SK-N-SH (cell line): ENCODE measurements at regions not wholly inside any gene's neighbourhood (a gene's known extent, or its start where the extent isn't known, plus 50 kb on each side); places are given as distances from the start of the nearest gene placed in this dataset.

Source experiments
- CTCF ChIA-PET: fragments of 300-600, 350-600 bp; formaldehyde crosslinking; extraction: SDS; loops from one replicate; lab custom pipeline; 2021; lab: Yijun Ruan, JAX
- POLR2A ChIA-PET: fragments of 350-600 bp; sonication (Branson Sonifier 250); formaldehyde crosslinking; extraction: SDS; loops from one replicate; lab custom pipeline; 2020; ENCODE audit warnings: antibody characterized with exemption, inconsistent platforms; lab: Yijun Ruan, JAX
- DNase-seq: peaks from one replicate; pipeline ENCODE4 v3.0.0; 2012
- H2AFZ ChIP-seq: fragments of 200-600 bp; sonication (generic); 2 replicates; pipeline ENCODE4 v1.8.1; 2016; ENCODE audit warnings: antibody characterized with exemption, mild to moderate bottlenecking, low read depth
- H3F3A ChIP-seq: fragments of 200-600 bp; sonication (generic); replicated peaks from 2 replicates; pipeline ENCODE3; 2016; ENCODE audit warnings: antibody characterized with exemption, mild to moderate bottlenecking; ENCODE audit not compliant: insufficient read depth
- H3K27ac ChIP-seq, 2 experiments: fragments of 200-500 bp in 1 of 2; fragments of 200-600 bp in 1 of 2; sonication (Bioruptor generic) in 1 of 2; sonication (generic), shearing (Covaris generic) in 1 of 2; 2 replicates each; pipeline versions ENCODE4 v1.5.1 to v1.6.1; 2014 to 2016; ENCODE audit warnings: low read depth in 2 of 2, inconsistent platforms in 1 of 2, low read length in 1 of 2, mild to moderate bottlenecking in 1 of 2, mixed read lengths in 1 of 2
- H3K27me3 ChIP-seq: fragments of 200-600 bp; sonication (generic), shearing (Covaris generic); 2 replicates; pipeline ENCODE4 v1.6.1; 2016; ENCODE audit warnings: mixed run types; ENCODE audit not compliant: insufficient read depth
- H3K36me3 ChIP-seq, 2 experiments: fragments of 200-500 bp in 1 of 2; fragments of 200-600 bp in 1 of 2; sonication (Bioruptor generic) in 1 of 2; sonication (generic) in 1 of 2; replicated peaks in 1 of 2; 2 replicates each; pipeline versions ENCODE3 to v1.5.1; 2014 to 2016; ENCODE audit warnings: low read length in 1 of 2, mild to moderate bottlenecking in 1 of 2; ENCODE audit not compliant: insufficient read depth in 2 of 2, control insufficient read depth in 1 of 2
- H3K4me1 ChIP-seq, 2 experiments: fragments of 200-500 bp in 1 of 2; fragments of 200-600 bp in 1 of 2; sonication (Bioruptor generic) in 1 of 2; sonication (generic), shearing (Covaris generic) in 1 of 2; 2 replicates each; pipeline versions ENCODE4 v1.5.1 to v1.6.1; 2014 to 2016; ENCODE audit warnings: low read depth in 1 of 2, low read length in 1 of 2, mixed run types in 1 of 2; ENCODE audit not compliant: insufficient read depth in 2 of 2, control insufficient read depth in 1 of 2
- H3K4me2 ChIP-seq: fragments of 200-600 bp; sonication (generic), shearing (Covaris generic); 2 replicates; pipeline ENCODE4 v1.6.1; 2017; ENCODE audit warnings: mixed run types
- H3K4me3 ChIP-seq, 2 experiments: fragments of 200-500 bp in 1 of 2; fragments of 200-600 bp in 1 of 2; sonication (Bioruptor generic) in 1 of 2; sonication (generic), shearing (Covaris generic) in 1 of 2; 2 replicates each; pipeline versions ENCODE4 v1.5.1 to v1.8.1; 2014 to 2016; ENCODE audit warnings: low read depth in 2 of 2, inconsistent platforms in 1 of 2, low read length in 1 of 2, mild to moderate bottlenecking in 1 of 2, mixed read lengths in 1 of 2, moderate library complexity in 1 of 2
- H3K79me2 ChIP-seq: fragments of 200-600 bp; sonication (generic); 2 replicates; pipeline ENCODE4 v1.8.1; 2017; ENCODE audit warnings: mild to moderate bottlenecking; ENCODE audit not compliant: insufficient read depth
- H3K9ac ChIP-seq: fragments of 200-600 bp; sonication (generic); 2 replicates; pipeline ENCODE4 v1.6.1; 2017; ENCODE audit warnings: mixed run types
- H3K9me2 ChIP-seq: fragments of 200-600 bp; sonication (generic); 2 replicates; pipeline ENCODE4 v1.6.1; 2017; ENCODE audit warnings: mixed run types
- H3K9me3 ChIP-seq: fragments of 200-600 bp; sonication (generic); 2 replicates; pipeline ENCODE4 v1.6.1; 2017; ENCODE audit warnings: mixed run types, mild to moderate bottlenecking, moderate library complexity
- H4K20me1 ChIP-seq: fragments of 200-600 bp; sonication (generic); 2 replicates; pipeline ENCODE4 v1.6.1; 2017; ENCODE audit warnings: mild to moderate bottlenecking, mixed run types; ENCODE audit not compliant: insufficient read depth
- ELF1 ChIP-seq: IDR thresholded peaks from 2 replicates; pipeline ENCODE4 v1.4.0; 2012
- EP300 ChIP-seq, 2 experiments: IDR thresholded peaks; 2 replicates each; pipeline versions ENCODE4 v1.4.0 to v1.6.1; 2012; ENCODE audit warnings: borderline replicate concordance in 1 of 2, low read depth in 1 of 2, low read length in 1 of 2
- EZH2phosphoT487 ChIP-seq: fragments of 200-600 bp; sonication (generic); IDR thresholded peaks from 2 replicates; pipeline ENCODE4 v1.6.1; 2017; ENCODE audit warnings: low read depth, mixed run types, mild to moderate bottlenecking, antibody characterized with exemption, moderate library complexity, borderline replicate concordance
- FOXJ3 ChIP-seq: sonication (generic); formaldehyde crosslinking; IDR thresholded peaks from 2 replicates; pipeline ENCODE4 v1.5.1; 2020; ENCODE audit warnings: mild to moderate bottlenecking, missing genetic modification reagents
- FOXM1 ChIP-seq: IDR thresholded peaks from 2 replicates; pipeline ENCODE4 v1.4.0; 2012; ENCODE audit warnings: low read depth, mild to moderate bottlenecking
- GATA2 ChIP-seq: sonication (generic); formaldehyde crosslinking; IDR thresholded peaks from 2 replicates; pipeline ENCODE4 v1.5.0; 2020; ENCODE audit warnings: mild to moderate bottlenecking, missing genetic modification reagents
- JUND ChIP-seq: IDR thresholded peaks from 2 replicates; pipeline ENCODE4 v1.4.0; 2012
- MXI1 ChIP-seq: IDR thresholded peaks from 2 replicates; pipeline ENCODE4 v1.6.1; 2012; ENCODE audit warnings: mild to moderate bottlenecking, low read depth, low read length, improper control_type of control experiment
- NFIC ChIP-seq: IDR thresholded peaks from 2 replicates; pipeline ENCODE4 v1.4.0; 2012; ENCODE audit warnings: borderline replicate concordance
- NRF1 ChIP-seq: IDR thresholded peaks from 2 replicates; pipeline ENCODE4 v1.6.1; 2012; ENCODE audit warnings: low read depth, mild to moderate bottlenecking, low read length
- POLR2AphosphoS5 ChIP-seq: IDR thresholded peaks from 2 replicates; pipeline ENCODE4 v1.6.1; 2012; ENCODE audit warnings: low read depth, low read length
- RCOR1 ChIP-seq: fragments of 150-350 bp; IDR thresholded peaks from 2 replicates; pipeline ENCODE4 v1.6.1; 2017; ENCODE audit warnings: antibody characterized with exemption, low read length
- RFX5 ChIP-seq: IDR thresholded peaks from 2 replicates; pipeline ENCODE4 v1.6.1; 2012; ENCODE audit warnings: mild to moderate bottlenecking, improper control_type of control experiment, low read length
- SIN3A ChIP-seq: IDR thresholded peaks from 2 replicates; pipeline ENCODE4 v1.6.1; 2012; ENCODE audit warnings: low read depth, mild to moderate bottlenecking, low read length, moderate library complexity, borderline replicate concordance
- SMC3 ChIP-seq: IDR thresholded peaks from 2 replicates; pipeline ENCODE4 v1.6.1; 2012; ENCODE audit warnings: low read depth, low read length, improper control_type of control experiment
- TAF1 ChIP-seq: IDR thresholded peaks from 2 replicates; pipeline ENCODE4 v1.6.1; 2012; ENCODE audit warnings: low read depth, mild to moderate bottlenecking, low read length, moderate library complexity, borderline replicate concordance
- TCF12 ChIP-seq: IDR thresholded peaks from 2 replicates; pipeline ENCODE4 v1.4.0; 2012
- TEAD4 ChIP-seq: IDR thresholded peaks from 2 replicates; pipeline ENCODE4 v1.4.0; 2012; ENCODE audit warnings: mild to moderate bottlenecking, borderline replicate concordance; ENCODE audit not compliant: insufficient read depth
- YY1 ChIP-seq: IDR thresholded peaks from 2 replicates; pipeline ENCODE4 v1.4.0; 2012; ENCODE audit warnings: low read depth, mild to moderate bottlenecking
- WGBS: methylation state at CpG from one replicate; pipeline ENCODE4 v1.1.6; 2017; ENCODE audit warnings: low lambda C conversion rate; 5-methylcytosine and 5-hydroxymethylcytosine counted together
- TF ChIP-seq, protein P1 (sequence below): IDR thresholded peaks from 2 replicates; pipeline ENCODE4 v1.4.0; 2012; ENCODE audit warnings: low read depth
- TF ChIP-seq, protein P2 (sequence below): fragments of 200-600 bp; sonication (generic); IDR thresholded peaks from 2 replicates; pipeline ENCODE4 v1.6.1; 2017; ENCODE audit warnings: antibody characterized with exemption, mild to moderate bottlenecking, moderate library complexity
- TF ChIP-seq, protein P3 (sequence below): IDR thresholded peaks from 2 replicates; pipeline ENCODE4; 2012
- TF ChIP-seq, protein P4 (sequence below): fragments of 150-350 bp; IDR thresholded peaks from 2 replicates; pipeline ENCODE4 v1.6.1; 2016; ENCODE audit warnings: mild to moderate bottlenecking, low read depth, low read length
- TF ChIP-seq, protein P5 (sequence below): IDR thresholded peaks from 2 replicates; pipeline ENCODE4 v1.4.0; 2012; ENCODE audit warnings: low read depth, borderline replicate concordance

DNA sequence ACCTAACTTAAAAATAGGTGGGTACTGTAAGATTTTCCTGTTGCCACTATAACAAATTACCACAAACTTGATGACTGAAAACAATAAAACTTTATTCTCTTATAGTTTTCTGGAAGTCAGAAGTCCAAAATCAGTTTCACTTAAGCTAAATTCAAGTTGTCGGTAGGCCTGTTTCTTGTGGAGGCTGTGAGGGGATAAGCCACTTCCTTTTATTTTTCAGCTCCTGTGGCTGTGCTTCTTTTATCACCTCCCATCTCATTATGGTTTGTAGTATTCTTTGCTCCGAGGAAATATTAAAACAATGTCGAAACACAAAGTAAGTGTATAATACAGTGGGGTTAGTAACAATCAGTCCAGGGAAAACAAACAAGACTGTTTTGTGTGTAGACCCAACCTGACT lies 610.5 kb upstream of the TECRL start:
- Histone ChIP-seq H3K36me3 (no peaks in the 10 kb centered on the region), H3K4me1 (no peaks in the 10 kb centered on the region), H3K27me3 (no peaks in the 10 kb centered on the region), H3F3A (no peaks in the 10 kb centered on the region), H3K79me2 (no peaks in the 10 kb centered on the region), H4K20me1 (no peaks in the 10 kb centered on the region)
- no peak for DNase-seq
- TF ChIP-seq TEAD4 (no peak), NRF1 (no peak), EZH2phosphoT487 (no peak), EP300 (IDR thresholded peaks at IDR 0.05; ENCODE audit: borderline replicate concordance in 1 of 2, low read depth in 1 of 2, low read length in 1 of 2) (no peak), TCF12 (no peak), GATA2 (CRISPR knock-in tag) (no peak), SIN3A (no peak)
- TF ChIP-seq, protein P1, sequence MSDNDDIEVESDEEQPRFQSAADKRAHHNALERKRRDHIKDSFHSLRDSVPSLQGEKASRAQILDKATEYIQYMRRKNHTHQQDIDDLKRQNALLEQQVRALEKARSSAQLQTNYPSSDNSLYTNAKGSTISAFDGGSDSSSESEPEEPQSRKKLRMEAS = no peak
- TF ChIP-seq, protein P2, sequence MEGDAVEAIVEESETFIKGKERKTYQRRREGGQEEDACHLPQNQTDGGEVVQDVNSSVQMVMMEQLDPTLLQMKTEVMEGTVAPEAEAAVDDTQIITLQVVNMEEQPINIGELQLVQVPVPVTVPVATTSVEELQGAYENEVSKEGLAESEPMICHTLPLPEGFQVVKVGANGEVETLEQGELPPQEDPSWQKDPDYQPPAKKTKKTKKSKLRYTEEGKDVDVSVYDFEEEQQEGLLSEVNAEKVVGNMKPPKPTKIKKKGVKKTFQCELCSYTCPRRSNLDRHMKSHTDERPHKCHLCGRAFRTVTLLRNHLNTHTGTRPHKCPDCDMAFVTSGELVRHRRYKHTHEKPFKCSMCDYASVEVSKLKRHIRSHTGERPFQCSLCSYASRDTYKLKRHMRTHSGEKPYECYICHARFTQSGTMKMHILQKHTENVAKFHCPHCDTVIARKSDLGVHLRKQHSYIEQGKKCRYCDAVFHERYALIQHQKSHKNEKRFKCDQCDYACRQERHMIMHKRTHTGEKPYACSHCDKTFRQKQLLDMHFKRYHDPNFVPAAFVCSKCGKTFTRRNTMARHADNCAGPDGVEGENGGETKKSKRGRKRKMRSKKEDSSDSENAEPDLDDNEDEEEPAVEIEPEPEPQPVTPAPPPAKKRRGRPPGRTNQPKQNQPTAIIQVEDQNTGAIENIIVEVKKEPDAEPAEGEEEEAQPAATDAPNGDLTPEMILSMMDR = no peak
- TF ChIP-seq, all 33 proteins: peak for 0
- Histone ChIP-seq H2AFZ (no peak overlapping the region), H3K4me2 (no peak overlapping the region), H3K9me3 (no peaks in the 10 kb centered on the region), H3K4me3 (no peak overlapping the region), H3K9ac (no peak overlapping the region), H3K9me2 (no peaks in the 10 kb centered on the region), H3K27ac (no peak overlapping the region)
- CTCF ChIA-PET = no interaction called here
- POLR2A ChIA-PET = no interaction called here
- WGBS = 4% methylated on average over 3 of the region's 3 CpGs

DNA sequence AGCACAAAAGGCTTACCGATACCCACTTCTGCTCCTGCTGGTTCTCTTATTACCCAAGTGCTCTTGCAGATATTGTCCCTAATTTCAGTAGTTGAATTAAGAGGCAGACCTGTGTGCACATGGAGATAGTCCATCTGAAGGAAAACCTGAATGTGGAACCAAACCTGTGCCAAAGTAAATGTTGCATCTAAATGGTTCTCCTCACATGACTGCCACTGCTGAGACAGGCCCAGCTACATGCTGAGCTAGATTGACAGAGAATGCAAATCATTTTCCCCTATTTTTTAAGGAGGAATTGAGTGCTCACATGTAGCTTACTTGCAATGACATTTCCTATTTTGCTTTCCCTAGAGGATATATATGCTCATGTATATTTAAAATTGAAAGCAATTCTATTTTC lies 609.1 kb upstream of the TECRL start:
- Histone ChIP-seq H3F3A (no peaks in the 10 kb centered on the region), H3K27ac (no peak overlapping the region), H3K4me3 (no peak overlapping the region), H4K20me1 (no peaks in the 10 kb centered on the region), H3K79me2 (no peaks in the 10 kb centered on the region), H3K27me3 (no peaks in the 10 kb centered on the region), H2AFZ (no peak overlapping the region), H3K4me2 (no peak overlapping the region), H3K36me3 (no peaks in the 10 kb centered on the region), H3K9me2 (no peaks in the 10 kb centered on the region), H3K9ac (no peak overlapping the region), H3K4me1 (no peaks in the 10 kb centered on the region), H3K9me3 (no peaks in the 10 kb centered on the region)
- WGBS = 0% methylated on average over 1 of the region's 1 CpG
- DNase-seq = no peak
- ChIA-PET POLR2A (no interaction called here), CTCF (no interaction called here)
- no peak for TF ChIP-seq SMC3
- no peak for TF ChIP-seq JUND
- TF ChIP-seq, protein P3, sequence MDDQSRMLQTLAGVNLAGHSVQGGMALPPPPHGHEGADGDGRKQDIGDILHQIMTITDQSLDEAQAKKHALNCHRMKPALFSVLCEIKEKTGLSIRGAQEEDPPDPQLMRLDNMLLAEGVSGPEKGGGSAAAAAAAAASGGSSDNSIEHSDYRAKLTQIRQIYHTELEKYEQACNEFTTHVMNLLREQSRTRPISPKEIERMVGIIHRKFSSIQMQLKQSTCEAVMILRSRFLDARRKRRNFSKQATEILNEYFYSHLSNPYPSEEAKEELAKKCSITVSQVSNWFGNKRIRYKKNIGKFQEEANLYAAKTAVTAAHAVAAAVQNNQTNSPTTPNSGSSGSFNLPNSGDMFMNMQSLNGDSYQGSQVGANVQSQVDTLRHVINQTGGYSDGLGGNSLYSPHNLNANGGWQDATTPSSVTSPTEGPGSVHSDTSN = no peak
- no peak for TF ChIP-seq TAF1
- TF ChIP-seq, protein P4, sequence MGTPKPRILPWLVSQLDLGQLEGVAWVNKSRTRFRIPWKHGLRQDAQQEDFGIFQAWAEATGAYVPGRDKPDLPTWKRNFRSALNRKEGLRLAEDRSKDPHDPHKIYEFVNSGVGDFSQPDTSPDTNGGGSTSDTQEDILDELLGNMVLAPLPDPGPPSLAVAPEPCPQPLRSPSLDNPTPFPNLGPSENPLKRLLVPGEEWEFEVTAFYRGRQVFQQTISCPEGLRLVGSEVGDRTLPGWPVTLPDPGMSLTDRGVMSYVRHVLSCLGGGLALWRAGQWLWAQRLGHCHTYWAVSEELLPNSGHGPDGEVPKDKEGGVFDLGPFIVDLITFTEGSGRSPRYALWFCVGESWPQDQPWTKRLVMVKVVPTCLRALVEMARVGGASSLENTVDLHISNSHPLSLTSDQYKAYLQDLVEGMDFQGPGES = no peak
- no peak for TF ChIP-seq FOXM1
- no peak for TF ChIP-seq ELF1
- no peak for TF ChIP-seq FOXJ3
- TF ChIP-seq MXI1 = no peak
- no peak for TF ChIP-seq YY1
- TF ChIP-seq, protein P2 = no peak
- no peak for TF ChIP-seq RCOR1
- TF ChIP-seq EZH2phosphoT487 = no peak
- no peak for TF ChIP-seq RFX5
- TF ChIP-seq POLR2AphosphoS5 = no peak
- TF ChIP-seq, protein P5, sequence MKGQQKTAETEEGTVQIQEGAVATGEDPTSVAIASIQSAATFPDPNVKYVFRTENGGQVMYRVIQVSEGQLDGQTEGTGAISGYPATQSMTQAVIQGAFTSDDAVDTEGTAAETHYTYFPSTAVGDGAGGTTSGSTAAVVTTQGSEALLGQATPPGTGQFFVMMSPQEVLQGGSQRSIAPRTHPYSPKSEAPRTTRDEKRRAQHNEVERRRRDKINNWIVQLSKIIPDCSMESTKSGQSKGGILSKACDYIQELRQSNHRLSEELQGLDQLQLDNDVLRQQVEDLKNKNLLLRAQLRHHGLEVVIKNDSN = no peak
- no peak for TF ChIP-seq NFIC
